Erythroblast (primary cell): ENCODE measurements at regions not wholly inside any gene's neighbourhood (a gene's known extent, or its start where the extent isn't known, plus 50 kb on each side); places are given as distances from the start of the nearest gene placed in this dataset.
A peak's percentile ranks its signal among the peaks of the same experiment; 100 is the strongest.
"Not testable (repeated sequence)": the region's sequence is repeated elsewhere in the genome, so short reads cannot be mapped to it uniquely, and the experiment has no call there.

Experiments used
- DNase-seq, 2 experiments: peaks; one replicate each; lab custom pipeline; 2025; lab: John Stamatoyannopoulos, UW
- GATA1 ChIP-seq: IDR thresholded peaks from 2 replicates; pipeline ENCODE4 v1.6.1; 2011; ENCODE audit warnings: low read depth, mild to moderate bottlenecking, control low read depth, low read length, moderate library complexity
- POLR2A ChIP-seq: IDR thresholded peaks from 2 replicates; pipeline ENCODE4 v1.6.1; 2011; ENCODE audit warnings: mild to moderate bottlenecking, low read length

GRCh38 chr16:85243308-85243707 is 131.0 kb upstream of the CIBAR2 start:
- no peak for DNase-seq
- TF ChIP-seq POLR2A = no peak
- no peak for TF ChIP-seq GATA1

- DNase-seq = not testable (repeated sequence)
These were observed 132.2 kb upstream of the CIBAR2 start for GRCh38 chr16:85244452-85244851.

GRCh38 chr16:85245307-85246172 is 133.3 kb upstream of the CIBAR2 start:
- peak; percentile 55 to 62 for DNase-seq
- TF ChIP-seq POLR2A (no peak), GATA1 (no peak)

- DNase-seq = no peak
- TF ChIP-seq POLR2A = no peak
- no peak for TF ChIP-seq GATA1
These were observed 134.2 kb upstream of the CIBAR2 start for GRCh38 chr16:85246473-85246872.

- DNase-seq = no peak
- TF ChIP-seq GATA1 (no peak), POLR2A (no peak)
These were observed 134.7 kb upstream of the CIBAR2 start for GRCh38 chr16:85246973-85247372.

- no peak for DNase-seq
- no peak for TF ChIP-seq GATA1
- no peak for TF ChIP-seq POLR2A
These were observed 136.1 kb upstream of the CIBAR2 start for GRCh38 chr16:85248342-85248741.

- DNase-seq = no peak
- no peak for TF ChIP-seq GATA1
- TF ChIP-seq POLR2A = no peak
These were observed 136.6 kb upstream of the CIBAR2 start for GRCh38 chr16:85248857-85249256.

GRCh38 chr16:85249418-85250146 is 137.3 kb upstream of the CIBAR2 start:
- DNase-seq = no peak
- TF ChIP-seq POLR2A = no peak
- no peak for TF ChIP-seq GATA1

GRCh38 chr16:85250147-85250463 is 137.8 kb upstream of the CIBAR2 start:
- DNase-seq = no peak
- TF ChIP-seq GATA1 = no peak
- TF ChIP-seq POLR2A = no peak

GRCh38 chr16:85250609-85251223 is 138.4 kb upstream of the CIBAR2 start:
- TF ChIP-seq GATA1 (no peak), POLR2A (no peak)
- no peak for DNase-seq

GRCh38 chr16:85251225-85251760 is 139.0 kb upstream of the CIBAR2 start:
- DNase-seq = no peak
- no peak for TF ChIP-seq POLR2A
- TF ChIP-seq GATA1 = no peak

- no peak for TF ChIP-seq GATA1
- no peak for TF ChIP-seq POLR2A
- DNase-seq = no peak
These were observed 139.7 kb upstream of the CIBAR2 start for GRCh38 chr16:85252014-85252413.

- no peak for DNase-seq
- no peak for TF ChIP-seq POLR2A
- TF ChIP-seq GATA1 = no peak
These were observed 140.2 kb upstream of the CIBAR2 start for GRCh38 chr16:85252461-85252860.
